SHP77 (cell line): ENCODE measurements at regions not wholly inside any gene's neighbourhood (a gene's known extent, or its start where the extent isn't known, plus 50 kb on each side); places are given as distances from the start of the nearest gene placed in this dataset.
"Not testable (repeated sequence)": the region's sequence is repeated elsewhere in the genome, so short reads cannot be mapped to it uniquely, and the experiment has no call there.

Source experiments
- DNase-seq, 2 experiments: peaks; one replicate each; lab custom pipeline; 2025; lab: John Stamatoyannopoulos, UW

GRCh38 chr5:89218364-89218763 is 335.4 kb upstream of the MEF2C start:
- no peak for DNase-seq

- no peak for DNase-seq
Measured at GRCh38 chr5:89216606-89217005, 333.6 kb upstream of the MEF2C start.

GRCh38 chr5:89213573-89213972 is 330.6 kb upstream of the MEF2C start:
- DNase-seq: no peak

GRCh38 chr5:89211836-89212235 is 328.9 kb upstream of the MEF2C start:
- DNase-seq: no peak

GRCh38 chr5:89208811-89209210 is 325.8 kb upstream of the MEF2C start:
- DNase-seq: no peak

- DNase-seq: no peak
Measured at GRCh38 chr5:89208392-89208791, 325.4 kb upstream of the MEF2C start.

- DNase-seq: no peak
Measured at GRCh38 chr5:89204756-89205155, 321.8 kb upstream of the MEF2C start.

- DNase-seq: no peak
Measured at GRCh38 chr5:89203611-89204010, 320.6 kb upstream of the MEF2C start.

- no peak for DNase-seq
Measured at GRCh38 chr5:89200899-89201298, 317.9 kb upstream of the MEF2C start.

- DNase-seq: no peak
Measured at GRCh38 chr5:89199306-89199705, 316.3 kb upstream of the MEF2C start.

GRCh38 chr5:89191374-89191773 is 308.4 kb upstream of the MEF2C start:
- DNase-seq: no peak

- DNase-seq: no peak
Measured at GRCh38 chr5:89190515-89191265, 307.7 kb upstream of the MEF2C start.

- no peak for DNase-seq
Measured at GRCh38 chr5:89187883-89188465, 305.0 kb upstream of the MEF2C start.

- no peak for DNase-seq
Measured at GRCh38 chr5:89187268-89187667, 304.3 kb upstream of the MEF2C start.

GRCh38 chr5:89181546-89181945 is 298.6 kb upstream of the MEF2C start:
- no peak for DNase-seq

- no peak for DNase-seq
Measured at GRCh38 chr5:89179731-89180130, 296.7 kb upstream of the MEF2C start.

- DNase-seq: no peak
Measured at GRCh38 chr5:89178541-89178940, 295.6 kb upstream of the MEF2C start.

GRCh38 chr5:89173528-89173927 is 290.5 kb upstream of the MEF2C start:
- no peak for DNase-seq

GRCh38 chr5:89168766-89169165 is 285.8 kb upstream of the MEF2C start:
- no peak for DNase-seq

GRCh38 chr5:89164703-89165102 is 281.7 kb upstream of the MEF2C start:
- DNase-seq: not testable (repeated sequence)

GRCh38 chr5:89156226-89156625 is 273.2 kb upstream of the MEF2C start:
- no peak for DNase-seq

GRCh38 chr5:89147031-89147430 is 264.0 kb upstream of the MEF2C start:
- no peak for DNase-seq

GRCh38 chr5:89137148-89137547 is 254.2 kb upstream of the MEF2C start:
- DNase-seq: no peak

GRCh38 chr5:89133975-89134374 is 251.0 kb upstream of the MEF2C start:
- no peak for DNase-seq
